ENCODE measurements at regions not wholly inside any gene's neighbourhood (a gene's known extent, or its start where the extent isn't known, plus 50 kb on each side); places are given as distances from the start of the nearest gene placed in this dataset.

GRCh38 chr4:20341134-20341738 lies 89.5 kb downstream of the SLIT2 start:
- no peaks in the 10 kb centered on the region for H3K27me3 ChIP-seq
- 73% methylated on average over 5 of the region's 5 CpGs for WGBS
- no peak overlapping the region for H3K27ac ChIP-seq
- no peaks in the 10 kb centered on the region for H3K36me3 ChIP-seq
- DNase-seq (ENCODE audit: low spot score in 2 of 2): no peak
- TF ChIP-seq POLR2AphosphoS5 (IDR thresholded peaks at IDR 0.05): no peak
- TF ChIP-seq CTCF (IDR thresholded peaks at IDR 0.05): no peak
- no peak for TF ChIP-seq EP300 (IDR thresholded peaks at IDR 0.05)
- TF ChIP-seq POLR2A (IDR thresholded peaks at IDR 0.05): no peak
- H3K4me3 ChIP-seq: no peak overlapping the region
- H3K9me3 ChIP-seq: no peaks in the 10 kb centered on the region
- H3K4me1 ChIP-seq: no peaks in the 10 kb centered on the region

- WGBS: 91% methylated on average over 2 of the region's 2 CpGs
- TF ChIP-seq CTCF (IDR thresholded peaks at IDR 0.05) (no peak), POLR2AphosphoS5 (IDR thresholded peaks at IDR 0.05) (no peak), POLR2A (IDR thresholded peaks at IDR 0.05) (no peak), EP300 (IDR thresholded peaks at IDR 0.05) (no peak)
Measured at GRCh38 chr4:20347531-20347930, 95.8 kb downstream of the SLIT2 start.

GRCh38 chr4:20348411-20348810 lies 96.7 kb downstream of the SLIT2 start:
- TF ChIP-seq POLR2A (IDR thresholded peaks at IDR 0.05) (no peak), POLR2AphosphoS5 (IDR thresholded peaks at IDR 0.05) (no peak), EP300 (IDR thresholded peaks at IDR 0.05) (no peak), CTCF (IDR thresholded peaks at IDR 0.05) (no peak)
- Histone ChIP-seq H3K36me3 (no peaks in the 10 kb centered on the region), H3K27ac (no peak overlapping the region), H3K9me3 (no peaks in the 10 kb centered on the region), H3K4me3 (no peak overlapping the region), H3K27me3 (no peaks in the 10 kb centered on the region), H3K4me1 (no peaks in the 10 kb centered on the region)
- no peak for DNase-seq (ENCODE audit: low spot score in 2 of 2)
- 65% methylated on average over 6 of the region's 6 CpGs for WGBS

More at GRCh38 chr4:20347531-20347930, 95.8 kb downstream of the SLIT2 start:
- no peaks in the 10 kb centered on the region for H3K9me3 ChIP-seq
- no peak for DNase-seq (ENCODE audit: low spot score in 2 of 2)
- H3K4me3 ChIP-seq: no peak overlapping the region
- no peaks in the 10 kb centered on the region for H3K27me3 ChIP-seq
- no peaks in the 10 kb centered on the region for H3K36me3 ChIP-seq
- no peaks in the 10 kb centered on the region for H3K4me1 ChIP-seq
- H3K27ac ChIP-seq: no peak overlapping the region

- 82% methylated on average over 2 of the region's 2 CpGs for WGBS
- Histone ChIP-seq H3K27ac (no peak overlapping the region), H3K27me3 (no peaks in the 10 kb centered on the region), H3K9me3 (no peaks in the 10 kb centered on the region), H3K4me1 (no peaks in the 10 kb centered on the region), H3K4me3 (no peak overlapping the region), H3K36me3 (no peaks in the 10 kb centered on the region)
- DNase-seq (ENCODE audit: low spot score in 2 of 2): no peak
- no peak for TF ChIP-seq POLR2A (IDR thresholded peaks at IDR 0.05)
- no peak for TF ChIP-seq POLR2AphosphoS5 (IDR thresholded peaks at IDR 0.05)
- no peak for TF ChIP-seq CTCF (IDR thresholded peaks at IDR 0.05)
- TF ChIP-seq EP300 (IDR thresholded peaks at IDR 0.05): no peak
Measured at GRCh38 chr4:20351360-20352162, 99.9 kb downstream of the SLIT2 start.

GRCh38 chr4:20352163-20352431 lies 100.4 kb downstream of the SLIT2 start:
- no peak overlapping the region for H3K27ac ChIP-seq
- H3K36me3 ChIP-seq: no peaks in the 10 kb centered on the region
- no peak overlapping the region for H3K4me3 ChIP-seq
- TF ChIP-seq CTCF (IDR thresholded peaks at IDR 0.05) (no peak), POLR2A (IDR thresholded peaks at IDR 0.05) (no peak), EP300 (IDR thresholded peaks at IDR 0.05) (no peak), POLR2AphosphoS5 (IDR thresholded peaks at IDR 0.05) (no peak)
- 77% methylated on average over 1 of the region's 1 CpG for WGBS
- H3K9me3 ChIP-seq: no peaks in the 10 kb centered on the region
- no peaks in the 10 kb centered on the region for H3K4me1 ChIP-seq
- H3K27me3 ChIP-seq: no peaks in the 10 kb centered on the region
- DNase-seq (ENCODE audit: low spot score in 2 of 2): no peak

Measured in suprapubic skin (tissue), 4 donors.